Esophagus muscularis mucosa (tissue), 4 donors: ENCODE measurements at regions not wholly inside any gene's neighbourhood (a gene's known extent, or its start where the extent isn't known, plus 50 kb on each side); places are given as distances from the start of the nearest gene placed in this dataset.

Experiments used
- CTCF ChIP-seq, 3 experiments: fragments of 200-600 bp in 2 of 3; fragments of 450-650 bp in 1 of 3; sonication (generic) in 2 of 3; IDR thresholded peaks; one replicate each; pipeline ENCODE4 v1.5.1; 2017 to 2019; ENCODE audit warnings: antibody characterized with exemption in 3 of 3, mild to moderate bottlenecking in 2 of 3, moderate library complexity in 1 of 3
- EP300 ChIP-seq: sonication (generic); formaldehyde crosslinking; IDR thresholded peaks from one replicate; pipeline ENCODE4 v1.6.1; 2017; ENCODE audit warnings: antibody characterized with exemption
- POLR2A ChIP-seq: fragments of 450-650 bp; IDR thresholded peaks from one replicate; pipeline ENCODE4 v1.6.1; 2017; ENCODE audit warnings: antibody characterized with exemption, moderate library complexity, mild to moderate bottlenecking, low read depth
- POLR2AphosphoS5 ChIP-seq, 2 donors: sonication (generic); formaldehyde crosslinking; IDR thresholded peaks; one replicate each; pipeline ENCODE4 v1.6.1; 2017; ENCODE audit warnings: antibody characterized with exemption in 2 of 2

- no peak for TF ChIP-seq CTCF (IDR thresholded peaks at IDR 0.05)
- TF ChIP-seq POLR2AphosphoS5 (IDR thresholded peaks at IDR 0.05), result no peak
- TF ChIP-seq POLR2A, result no peak
- no peak for TF ChIP-seq EP300
Measured at GRCh38 chr10:57119684-57120083, 758.6 kb upstream of the ZWINT start.
